ENCODE measurements at regions not wholly inside any gene's neighbourhood (a gene's known extent, or its start where the extent isn't known, plus 50 kb on each side); places are given as distances from the start of the nearest gene placed in this dataset.

- ChIA-PET POLR2A (ENCODE audit: unreplicated experiment) (interaction anchor here (0.5 kb wide), 1 partner anchor 221 kb away, joined by 4 read pairs; no protein-coding TSS in a partner anchor), CTCF (no interaction called here)
- Histone ChIP-seq H2BK120ac (ENCODE audit: low read depth, low read length) (peak overlapping the region; percentile 37), H4K5ac (ENCODE audit: low read depth, low read length) (peak overlapping the region; percentile 50; the same call in 1 of the 2 replicates), H3K56ac (ENCODE audit: extremely low read depth, insufficient read depth, low read length) (no peak overlapping the region; the same call in 1 of the 2 replicates), H3K9ac (ENCODE audit: low read depth, low read length) (no peak overlapping the region), H2AK9ac (replicated peaks; ENCODE audit: low read depth, low read length, poor library complexity) (no peak overlapping the region), H4K8ac (ENCODE audit: low read depth in 2 of 2, low read length in 2 of 2) (peak overlapping the region; percentile 17 to 32; a peak in 1 of 4 replicates), H3K36me3 (ENCODE audit: control insufficient read depth, insufficient read depth, low read length) (no peaks in the 10 kb centered on the region), H2AK5ac (ENCODE audit: low read depth, low read length) (peak overlapping the region; percentile 71), H3K4me3 (ENCODE audit: insufficient read depth, low read depth, low read length) (no peak overlapping the region), H2BK5ac (ENCODE audit: low read depth, low read length, poor library complexity, severe bottlenecking) (peak overlapping the region; percentile 76), H3K4ac (ENCODE audit: low read depth, low read length) (peak overlapping the region; percentile 74), H2BK20ac (ENCODE audit: low read depth, low read length) (peak overlapping the region; percentile 69), H4K91ac (ENCODE audit: insufficient read depth, low read depth, low read length) (peak overlapping the region; percentile 41; the same call in 1 of the 2 replicates), H3K18ac (ENCODE audit: low read depth, low read length) (peak overlapping the region; percentile 77), H3K27ac (ENCODE audit: insufficient read depth, low read length) (no peak overlapping the region), H2AFZ (replicated peaks; ENCODE audit: low read length, poor library complexity) (no peak overlapping the region), H3K4me2 (ENCODE audit: low read depth, low read length) (no peak overlapping the region), H3K9me1 (ENCODE audit: insufficient read depth, low read length) (peaks cover 11% of the 10 kb centered on the region), H4K20me1 (ENCODE audit: insufficient read depth, low read length) (no peaks in the 10 kb centered on the region), H2BK15ac (ENCODE audit: low read depth, low read length) (peak overlapping the region; percentile 81; the same call in 2 of the 3 replicates), H3K79me1 (ENCODE audit: low read depth in 1 of 2, low read length in 2 of 2) (no peaks in the 10 kb centered on the region), H3K14ac (replicated peaks; ENCODE audit: low read depth, low read length) (peak overlapping the region; percentile 61), H3K27me3 (ENCODE audit: control insufficient read depth, insufficient read depth, low read length) (no peaks in the 10 kb centered on the region), H3K4me1 (ENCODE audit: control insufficient read depth, insufficient read depth, low read length) (peaks cover 12% of the 10 kb centered on the region), H3K9me3 (ENCODE audit: control insufficient read depth, insufficient read depth, low read length) (no peaks in the 10 kb centered on the region), H3K23ac (ENCODE audit: low read depth, low read length) (peak overlapping the region; percentile 56; the same call in 1 of the 2 replicates)
- dilution Hi-C loops (cut with HindIII; ENCODE audit: low sequenced_read_pairs, unreplicated experiment): no loop called here
- intact Hi-C loops (cut with micrococcal nuclease): loop anchor here (5.0 to 10.0 kb wide), 2 partner anchors 609 to 832 kb away; partner anchors contain the start of gene IGFBP3
- TF ChIP-seq CHD1 (IDR thresholded peaks at IDR 0.05; ENCODE audit: low read depth, low read length) (no peak), NFE2L2 (IDR thresholded peaks at IDR 0.05; ENCODE audit: low read depth, low read length) (no peak), MXI1 (IDR thresholded peaks at IDR 0.05; ENCODE audit: borderline replicate concordance, low read depth, low read length) (no peak), POLR2A (IDR thresholded peaks at IDR 0.05; ENCODE audit: low read depth, low read length) (no peak), SMC3 (IDR thresholded peaks at IDR 0.05; ENCODE audit: low read depth, low read length) (no peak), BHLHE40 (IDR thresholded peaks at IDR 0.05; ENCODE audit: low read depth, low read length) (no peak), FOS (IDR thresholded peaks at IDR 0.05; ENCODE audit: low read depth, low read length) (no peak), MAZ (IDR thresholded peaks at IDR 0.05; ENCODE audit: borderline replicate concordance, low read depth, low read length) (no peak), RFX5 (IDR thresholded peaks at IDR 0.05; ENCODE audit: low read depth, low read length) (no peak), CEBPB (IDR thresholded peaks at IDR 0.05; ENCODE audit: low read depth, low read length) (no peak), RAD21 (IDR thresholded peaks at IDR 0.05; ENCODE audit: low read length) (no peak)
- TF ChIP-seq, protein P1, sequence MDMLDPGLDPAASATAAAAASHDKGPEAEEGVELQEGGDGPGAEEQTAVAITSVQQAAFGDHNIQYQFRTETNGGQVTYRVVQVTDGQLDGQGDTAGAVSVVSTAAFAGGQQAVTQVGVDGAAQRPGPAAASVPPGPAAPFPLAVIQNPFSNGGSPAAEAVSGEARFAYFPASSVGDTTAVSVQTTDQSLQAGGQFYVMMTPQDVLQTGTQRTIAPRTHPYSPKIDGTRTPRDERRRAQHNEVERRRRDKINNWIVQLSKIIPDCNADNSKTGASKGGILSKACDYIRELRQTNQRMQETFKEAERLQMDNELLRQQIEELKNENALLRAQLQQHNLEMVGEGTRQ (IDR thresholded peaks at IDR 0.05; ENCODE audit: low read depth, low read length): no peak
- TF ChIP-seq, protein P2, sequence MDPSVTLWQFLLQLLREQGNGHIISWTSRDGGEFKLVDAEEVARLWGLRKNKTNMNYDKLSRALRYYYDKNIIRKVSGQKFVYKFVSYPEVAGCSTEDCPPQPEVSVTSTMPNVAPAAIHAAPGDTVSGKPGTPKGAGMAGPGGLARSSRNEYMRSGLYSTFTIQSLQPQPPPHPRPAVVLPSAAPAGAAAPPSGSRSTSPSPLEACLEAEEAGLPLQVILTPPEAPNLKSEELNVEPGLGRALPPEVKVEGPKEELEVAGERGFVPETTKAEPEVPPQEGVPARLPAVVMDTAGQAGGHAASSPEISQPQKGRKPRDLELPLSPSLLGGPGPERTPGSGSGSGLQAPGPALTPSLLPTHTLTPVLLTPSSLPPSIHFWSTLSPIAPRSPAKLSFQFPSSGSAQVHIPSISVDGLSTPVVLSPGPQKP (IDR thresholded peaks at IDR 0.05; ENCODE audit: borderline replicate concordance, low read depth, low read length): no peak
- DNase-seq: peak; percentile 57
- BruUV-seq (replicated peaks): no TSS peak
- 100% methylated on average over 1 of the region's 2 CpGs; no CpG with 5 or more reads in 1 of the 2 experiments for WGBS, 2 experiments (ENCODE audit: extremely low coverage in 2 of 2, insufficient read length in 1 of 2)
- in situ Hi-C loops (cut with MboI; ENCODE audit: low sequenced_read_pairs): no loop called here
- peak; percentile 42; the same call in 1 of the 2 replicates for ATAC-seq (ENCODE audit: low read depth)
Measured at GRCh38 chr7:46754140-46754720, 827.7 kb downstream of the TNS3 start.

All from IMR-90 (cell line).